ENCODE measurements at regions not wholly inside any gene's neighbourhood (a gene's known extent, or its start where the extent isn't known, plus 50 kb on each side); places are given as distances from the start of the nearest gene placed in this dataset.

GRCh38 chr9:81344366-81344765 is 345.0 kb downstream of the TLE1 start:
- CTCF ChIA-PET: no interaction called here
- H3K9ac ChIP-seq (replicated peaks; ENCODE audit: extremely low read depth, insufficient read depth, low read length): no peak overlapping the region
- DNase-seq (ENCODE audit: low read depth, low spot score) (no peak), FAIRE-seq (no peak)
- H3K4me1 ChIP-seq (ENCODE audit: control insufficient read depth, extremely low read depth, insufficient read depth, low read length): no peaks in the 10 kb centered on the region
- H3K36me3 ChIP-seq (ENCODE audit: control insufficient read depth in 2 of 2, extremely low read depth in 1 of 2, insufficient read depth in 2 of 2, low read length in 2 of 2): no peaks in the 10 kb centered on the region
- no peak overlapping the region for H3K4me2 ChIP-seq (ENCODE audit: insufficient read depth, low read length)
- H3K27ac ChIP-seq (ENCODE audit: insufficient read depth, low read depth, low read length): no peak overlapping the region
- no peaks in the 10 kb centered on the region for H3K9me1 ChIP-seq (replicated peaks; ENCODE audit: control insufficient read depth, extremely low read depth, insufficient read depth, low read length)
- no peaks in the 10 kb centered on the region for H3K9me3 ChIP-seq (replicated peaks; ENCODE audit: control insufficient read depth, insufficient read depth, low read length)
- H4K20me1 ChIP-seq (replicated peaks; ENCODE audit: control insufficient read depth, extremely low read depth, insufficient read depth, low read length): no peaks in the 10 kb centered on the region
- dilution Hi-C loops (cut with MboI; ENCODE audit: extremely low pct_ligation_motif_present, low sequenced_read_pairs) (no loop called here), intact Hi-C loops (cut with micrococcal nuclease) (no loop called here)
- no peaks in the 10 kb centered on the region for H3K27me3 ChIP-seq (ENCODE audit: control insufficient read depth in 2 of 2, insufficient read depth in 2 of 2, low read length in 2 of 2)
- TF ChIP-seq GATA2 (IDR thresholded peaks at IDR 0.05; ENCODE audit: insufficient read depth, insufficient read length, low read depth, low read length): no peak
- no peak for TF ChIP-seq EZH2 (IDR thresholded peaks at IDR 0.05; ENCODE audit: borderline replicate concordance, low read depth, low read length, severe bottlenecking)
- no peak for TF ChIP-seq MYC (IDR thresholded peaks at IDR 0.05; ENCODE audit: low read depth, low read length)
- no peak for TF ChIP-seq MAX (IDR thresholded peaks at IDR 0.05; ENCODE audit: insufficient read depth, insufficient read length)
- no peak for TF ChIP-seq POLR2A (IDR thresholded peaks at IDR 0.05; ENCODE audit: low read depth, low read length)
- TF ChIP-seq FOS (IDR thresholded peaks at IDR 0.05; ENCODE audit: borderline replicate concordance, insufficient read depth, low read length): no peak
- TF ChIP-seq POLR2AphosphoS5 (IDR thresholded peaks at IDR 0.05; ENCODE audit: insufficient read depth, low read depth, low read length): no peak
- no peak overlapping the region for H2AFZ ChIP-seq (ENCODE audit: low read depth, low read length)
- BruUV-seq (replicated peaks): no TSS peak
- POLR2A ChIA-PET: no interaction called here
- H3K79me2 ChIP-seq (ENCODE audit: control insufficient read depth, insufficient read depth, low read length): no peaks in the 10 kb centered on the region
- no peak overlapping the region for H3K4me3 ChIP-seq (replicated peaks in 1 of 3; ENCODE audit: insufficient read depth in 1 of 3, low read depth in 1 of 3, low read length in 3 of 3)

- Histone ChIP-seq H3K4me1 (ENCODE audit: control insufficient read depth, extremely low read depth, insufficient read depth, low read length) (peaks cover 6% of the 10 kb centered on the region), H3K9me1 (replicated peaks; ENCODE audit: control insufficient read depth, extremely low read depth, insufficient read depth, low read length) (no peaks in the 10 kb centered on the region), H3K4me2 (ENCODE audit: insufficient read depth, low read length) (no peak overlapping the region), H2AFZ (ENCODE audit: low read depth, low read length) (no peak overlapping the region), H3K9me3 (replicated peaks; ENCODE audit: control insufficient read depth, insufficient read depth, low read length) (no peaks in the 10 kb centered on the region), H3K9ac (replicated peaks; ENCODE audit: extremely low read depth, insufficient read depth, low read length) (no peak overlapping the region), H3K36me3 (ENCODE audit: control insufficient read depth in 2 of 2, extremely low read depth in 1 of 2, insufficient read depth in 2 of 2, low read length in 2 of 2) (no peaks in the 10 kb centered on the region), H3K79me2 (ENCODE audit: control insufficient read depth, insufficient read depth, low read length) (no peaks in the 10 kb centered on the region), H3K4me3 (replicated peaks in 1 of 3; ENCODE audit: insufficient read depth in 1 of 3, low read depth in 1 of 3, low read length in 3 of 3) (no peak overlapping the region), H3K27ac (ENCODE audit: insufficient read depth, low read depth, low read length) (no peak overlapping the region), H4K20me1 (replicated peaks; ENCODE audit: control insufficient read depth, extremely low read depth, insufficient read depth, low read length) (no peaks in the 10 kb centered on the region), H3K27me3 (ENCODE audit: control insufficient read depth in 2 of 2, insufficient read depth in 2 of 2, low read length in 2 of 2) (no peaks in the 10 kb centered on the region)
- dilution Hi-C loops (cut with MboI; ENCODE audit: extremely low pct_ligation_motif_present, low sequenced_read_pairs) (no loop called here), intact Hi-C loops (cut with micrococcal nuclease) (no loop called here)
- no peak for FAIRE-seq
- ChIA-PET POLR2A (no interaction called here), CTCF (interaction anchor here (1.3 kb wide), 1 partner anchor 9 kb away, joined by 3 read pairs; no protein-coding TSS in a partner anchor)
- TF ChIP-seq JUN (IDR thresholded peaks at IDR 0.05; ENCODE audit: borderline replicate concordance, insufficient read depth, insufficient read length, low read depth): no peak
- TF ChIP-seq POLR2A (IDR thresholded peaks at IDR 0.05; ENCODE audit: low read depth, low read length): no peak
- no peak for TF ChIP-seq POLR2AphosphoS5 (IDR thresholded peaks at IDR 0.05; ENCODE audit: insufficient read depth, low read depth, low read length)
- TF ChIP-seq FOS (IDR thresholded peaks at IDR 0.05; ENCODE audit: borderline replicate concordance, insufficient read depth, low read length): no peak
- no peak for DNase-seq (ENCODE audit: low read depth, low spot score)
- BruUV-seq (replicated peaks): no TSS peak
Observed at GRCh38 chr9:81335879-81336421, 353.4 kb downstream of the TLE1 start.
